GM19467 (cell line): ENCODE measurements at regions not wholly inside any gene's neighbourhood (a gene's known extent, or its start where the extent isn't known, plus 50 kb on each side); places are given as distances from the start of the nearest gene placed in this dataset.
"Not testable (repeated sequence)": the region's sequence is repeated elsewhere in the genome, so short reads cannot be mapped to it uniquely, and the experiment has no call there.

ENCODE experiments used
- ATAC-seq: cut with Tn5 transposase; IDR thresholded peaks from one replicate; pipeline ENCODE4 v1.9.1; 2021; ENCODE audit warnings: mild to moderate bottlenecking, moderate library complexity; ENCODE audit not compliant: unreplicated experiment

GRCh38 chr17:16844669-16845068 lies 127.2 kb downstream of the TNFRSF13B start:
- ATAC-seq = not testable (repeated sequence)

- not testable (repeated sequence) for ATAC-seq
Observed at GRCh38 chr17:16843511-16843910, 128.4 kb downstream of the TNFRSF13B start.

GRCh38 chr17:16842346-16842745 lies 129.6 kb downstream of the TNFRSF13B start:
- ATAC-seq = not testable (repeated sequence)

- not testable (repeated sequence) for ATAC-seq
Observed at GRCh38 chr17:16841896-16842295, 130.0 kb downstream of the TNFRSF13B start.

- not testable (repeated sequence) for ATAC-seq
Observed at GRCh38 chr17:16840219-16840618, 131.7 kb downstream of the TNFRSF13B start.

- not testable (repeated sequence) for ATAC-seq
Observed at GRCh38 chr17:16839242-16840175, 132.4 kb downstream of the TNFRSF13B start.

GRCh38 chr17:16838795-16839194 lies 133.1 kb downstream of the TNFRSF13B start:
- ATAC-seq = not testable (repeated sequence)

- ATAC-seq = not testable (repeated sequence)
Observed at GRCh38 chr17:16838287-16838686, 133.6 kb downstream of the TNFRSF13B start.

GRCh38 chr17:16837468-16838266 lies 134.3 kb downstream of the TNFRSF13B start:
- not testable (repeated sequence) for ATAC-seq

- not testable (repeated sequence) for ATAC-seq
Observed at GRCh38 chr17:16836315-16836915, 135.5 kb downstream of the TNFRSF13B start.

- ATAC-seq = not testable (repeated sequence)
Observed at GRCh38 chr17:16833517-16833916, 138.4 kb downstream of the TNFRSF13B start.

GRCh38 chr17:16832853-16833252 lies 139.1 kb downstream of the TNFRSF13B start:
- ATAC-seq = not testable (repeated sequence)

GRCh38 chr17:16832206-16832605 lies 139.7 kb downstream of the TNFRSF13B start:
- ATAC-seq = not testable (repeated sequence)

GRCh38 chr17:16830770-16831169 lies 140.7 kb downstream of the CCDC144A start:
- ATAC-seq = not testable (repeated sequence)

GRCh38 chr17:16830219-16830618 lies 140.2 kb downstream of the CCDC144A start:
- not testable (repeated sequence) for ATAC-seq
